Activated CD4-positive, CD25-positive, alpha-beta regulatory T cell treated with anti-CD3 and anti-CD28 coated beads, Interleukin-2, amount 50 U/mL, for 72 hours (primary cell): ENCODE measurements at regions not wholly inside any gene's neighbourhood (a gene's known extent, or its start where the extent isn't known, plus 50 kb on each side); places are given as distances from the start of the nearest gene placed in this dataset.

Experiments used
- DNase-seq: peaks from one replicate; pipeline ENCODE4 v3.0.0; 2021

DNA sequence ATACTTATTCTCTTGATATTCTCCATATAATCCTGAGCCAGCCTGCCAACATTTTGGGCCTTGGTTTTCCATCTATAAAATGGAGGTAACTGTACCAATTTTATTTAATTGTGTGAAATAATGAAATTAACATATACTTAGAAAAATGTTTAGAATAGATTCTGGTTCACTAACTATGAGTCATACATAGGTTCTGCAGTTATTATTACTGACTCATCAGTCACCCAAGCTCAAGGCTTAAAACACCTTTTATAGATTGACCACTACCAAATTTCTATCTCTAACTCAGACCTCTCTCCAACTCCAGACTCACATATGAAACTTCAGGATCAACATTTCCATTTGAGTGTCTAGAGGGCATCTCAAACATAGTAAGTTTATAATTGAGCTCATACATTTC, 1277.2 kb upstream of the GJE1 start:
- DNase-seq, result no peak

DNA sequence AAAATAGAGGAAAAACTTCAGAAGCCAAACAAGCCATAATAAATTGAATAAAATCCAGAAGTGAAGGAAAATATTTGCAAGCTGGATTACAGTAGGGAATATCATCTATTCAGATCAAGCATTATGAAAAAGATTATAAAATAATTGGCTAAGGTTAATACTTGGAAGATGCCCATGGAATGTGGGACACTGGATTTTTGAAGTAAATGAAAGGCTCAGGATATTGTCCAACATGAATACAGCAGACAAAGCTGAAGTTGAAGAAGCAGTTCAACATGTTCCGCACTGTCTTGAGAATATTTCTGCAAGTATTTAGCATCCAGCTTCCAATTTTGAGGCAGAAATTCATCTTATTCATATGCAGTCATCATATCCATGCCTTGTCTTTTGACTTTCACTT, 1278.4 kb upstream of the GJE1 start:
- DNase-seq, result no peak

DNA sequence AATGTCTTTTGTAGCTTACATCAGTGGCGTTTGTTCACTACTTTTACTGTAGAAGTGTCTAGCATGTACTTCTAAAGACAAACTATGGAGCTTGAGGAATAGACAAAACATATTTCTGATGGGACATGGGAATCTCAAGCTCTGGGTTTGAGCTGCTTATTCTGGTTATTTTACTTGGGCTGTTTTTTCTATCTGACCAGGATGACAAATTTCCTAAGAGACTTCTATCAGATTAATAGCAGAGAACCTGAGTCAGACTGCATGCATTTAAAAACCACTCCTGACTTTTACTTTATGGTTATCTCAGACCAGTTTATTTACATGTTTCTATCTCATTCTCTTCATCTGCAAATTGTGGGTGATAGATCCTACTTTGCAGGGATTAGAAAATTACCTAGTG, 1282.3 kb upstream of the GJE1 start:
- no peak for DNase-seq

DNA sequence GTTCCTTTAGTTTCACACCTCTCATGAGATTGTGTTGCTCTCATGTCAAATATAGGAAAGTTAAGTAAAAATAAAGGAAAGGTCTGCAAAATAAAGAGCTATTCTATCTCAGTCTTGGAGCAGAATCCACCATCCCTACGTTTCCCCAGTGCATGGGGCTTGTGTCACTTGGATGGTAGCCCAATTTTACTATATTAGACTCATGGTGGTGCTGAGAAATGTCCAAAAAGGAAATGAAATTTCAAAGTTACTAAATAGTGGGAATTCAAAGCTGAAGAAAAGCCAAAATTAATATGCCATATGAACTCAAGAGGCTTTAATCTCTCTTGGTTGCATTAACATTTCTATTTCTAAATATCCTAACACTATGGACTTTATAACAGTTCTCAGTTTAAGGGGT, 1283.3 kb upstream of the GJE1 start:
- DNase-seq, result no peak

DNA sequence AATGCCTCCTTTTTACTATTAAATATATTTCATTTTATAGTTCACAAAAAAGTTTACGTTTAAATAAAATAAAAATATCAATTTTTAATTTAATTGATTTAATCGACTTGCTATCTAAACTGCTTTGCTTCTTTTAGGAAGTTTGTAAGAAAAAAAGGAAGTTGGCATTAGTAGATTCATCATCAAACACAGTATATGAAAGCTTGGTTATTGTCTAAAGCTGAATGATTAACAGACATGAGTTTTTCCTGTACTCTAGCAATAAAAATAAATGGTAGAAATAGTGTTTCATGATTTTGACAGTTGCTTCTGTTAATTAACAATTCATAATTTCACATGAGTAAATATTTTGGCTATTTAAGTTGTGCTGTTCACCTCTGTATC, 1285.5 kb upstream of the GJE1 start:
- DNase-seq, result no peak

DNA sequence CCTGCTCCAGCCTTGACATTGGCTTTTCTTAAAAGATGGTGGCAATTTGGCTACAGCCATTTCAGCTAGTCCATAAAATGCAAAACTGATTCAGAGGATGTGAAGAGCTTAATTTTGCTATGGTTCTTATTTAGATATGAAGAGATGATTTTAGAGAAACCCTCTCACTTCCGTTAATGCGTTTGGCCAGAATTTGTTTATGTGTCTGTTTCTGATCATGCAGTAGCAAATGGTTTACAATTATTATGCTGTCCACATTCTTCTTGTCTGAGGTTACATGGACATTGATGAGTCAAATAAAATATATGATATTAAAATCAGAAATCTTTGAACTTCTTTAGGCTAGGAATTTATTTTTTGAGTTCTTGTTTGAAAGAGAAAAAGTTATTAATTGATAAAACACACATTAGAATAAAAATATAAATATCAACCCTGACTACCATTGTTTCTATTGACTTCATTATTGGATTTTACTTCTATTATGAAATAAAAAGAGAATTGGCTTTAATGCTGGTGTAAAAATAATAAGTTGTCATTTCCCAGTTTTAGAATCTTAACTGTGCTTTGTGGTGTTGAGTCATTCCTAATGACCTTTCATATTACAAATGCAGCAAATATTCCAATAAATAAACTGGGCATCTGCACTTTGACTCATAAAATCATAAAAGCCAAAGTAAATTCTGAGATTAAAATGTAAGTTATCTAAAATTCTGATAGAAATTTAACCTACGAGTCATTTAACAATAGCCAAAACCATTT, 1286.0 kb upstream of the GJE1 start:
- DNase-seq, result no peak

DNA sequence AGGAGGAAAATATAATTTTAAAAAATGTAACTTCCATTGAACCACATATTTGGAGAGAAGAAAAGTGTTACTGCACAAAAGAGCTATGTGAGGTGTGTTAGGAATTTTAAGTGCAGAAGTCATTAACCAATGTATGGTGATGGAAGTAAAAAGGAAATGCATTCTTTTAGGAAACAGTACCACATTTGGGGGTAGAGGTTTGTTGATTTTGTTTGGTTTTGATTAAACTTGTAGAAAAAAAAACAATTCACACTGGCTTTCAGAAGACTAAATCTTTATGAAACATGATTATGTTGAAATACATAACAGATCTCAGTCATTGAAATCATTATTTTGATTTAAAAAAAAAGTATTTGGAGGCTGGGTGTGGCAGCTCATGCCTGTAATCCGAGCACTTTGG, 1287.0 kb upstream of the GJE1 start:
- no peak for DNase-seq

DNA sequence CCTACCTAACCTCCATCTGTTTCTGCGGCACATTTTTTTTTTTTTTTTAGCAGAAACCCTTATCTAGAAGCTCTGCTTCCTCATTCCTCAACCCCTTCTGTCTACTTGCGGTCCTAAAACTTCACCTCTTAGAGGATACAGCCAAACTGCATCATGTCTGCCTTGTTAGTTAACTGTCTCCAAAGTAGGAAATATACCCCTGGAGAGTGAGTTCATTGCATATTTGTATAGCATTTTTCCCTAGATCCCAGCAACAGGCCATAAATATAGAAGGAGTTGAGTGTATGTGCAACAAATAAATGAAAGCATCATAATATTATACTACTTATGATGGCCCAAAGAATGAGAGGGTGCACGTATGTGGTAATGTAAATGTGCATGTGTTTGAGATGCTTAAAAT, 1288.6 kb upstream of the GJE1 start:
- no peak for DNase-seq

DNA sequence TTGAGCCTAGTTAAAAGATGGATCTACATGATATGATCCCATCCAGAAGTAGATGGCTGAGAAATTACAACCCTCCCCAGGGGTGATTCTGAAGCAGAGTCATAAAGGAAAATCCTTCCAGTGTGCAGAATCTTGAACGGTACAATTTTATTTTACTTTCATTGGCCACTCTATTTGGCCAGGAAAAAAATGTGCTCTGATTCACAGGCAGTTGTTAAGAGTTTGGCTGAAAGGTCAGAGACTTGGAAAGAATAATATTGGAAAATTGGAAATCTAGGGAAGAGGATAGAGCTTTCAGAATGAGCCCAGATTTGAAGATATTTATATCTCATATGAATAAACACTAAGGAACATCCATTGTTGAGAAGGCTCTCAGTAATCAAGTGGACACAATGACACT, 1299.3 kb upstream of the GJE1 start:
- DNase-seq, result no peak

DNA sequence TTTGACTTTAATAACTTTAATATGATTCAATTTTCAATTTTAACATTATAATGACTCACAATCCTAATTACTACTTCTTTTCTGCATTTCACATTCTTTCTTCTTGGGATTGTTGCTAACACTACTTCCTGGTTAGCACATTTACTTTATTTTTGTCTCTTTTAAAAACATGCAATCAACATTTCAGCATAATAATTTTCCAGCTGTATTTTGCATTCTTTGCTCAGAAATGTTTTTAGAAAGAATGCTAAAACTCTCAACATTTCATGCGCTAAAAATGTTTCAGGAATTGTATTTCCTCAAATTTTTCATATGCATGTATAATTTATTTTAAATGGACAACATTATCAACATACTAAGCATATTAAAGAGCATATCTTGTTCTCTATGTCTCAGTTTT, 1302.1 kb upstream of the GJE1 start:
- no peak for DNase-seq

DNA sequence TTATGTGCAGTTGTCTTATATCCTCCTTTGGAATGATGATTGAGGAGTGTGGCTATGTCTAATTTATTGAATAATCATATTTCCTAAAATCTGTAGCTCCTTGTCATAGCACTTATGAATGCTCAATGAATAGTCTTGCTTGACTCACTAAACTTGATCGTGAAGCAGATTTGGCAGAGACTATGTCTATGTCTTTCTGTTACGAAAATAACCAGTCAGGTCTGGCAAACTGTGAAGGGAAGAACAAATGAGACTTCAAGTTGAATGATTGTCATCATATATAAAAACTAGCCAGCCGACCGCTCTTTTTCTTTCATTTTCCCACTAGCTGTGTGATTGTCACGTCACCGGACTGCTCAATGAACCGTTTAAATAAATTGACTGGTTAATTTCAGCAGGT, 1303.9 kb upstream of the GJE1 start:
- no peak for DNase-seq

DNA sequence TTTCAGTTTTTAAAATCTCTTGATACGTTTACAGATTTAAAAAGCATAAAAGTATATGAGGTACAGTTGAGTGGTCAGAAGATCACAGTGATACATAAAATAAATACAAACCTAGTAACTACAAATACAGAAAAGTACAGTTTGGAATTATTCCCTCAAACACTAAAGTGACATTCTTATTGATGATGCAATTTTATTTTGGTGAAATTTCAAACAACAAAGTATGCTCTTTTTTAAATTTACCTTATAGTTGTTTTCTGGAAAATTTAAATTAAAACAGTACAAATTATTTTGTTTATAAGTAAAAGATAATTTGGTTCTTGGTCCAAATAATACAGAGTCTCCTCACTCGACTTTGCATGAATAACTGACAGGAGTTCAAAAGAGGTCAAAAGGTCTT, 1305.1 kb upstream of the GJE1 start:
- no peak for DNase-seq

DNA sequence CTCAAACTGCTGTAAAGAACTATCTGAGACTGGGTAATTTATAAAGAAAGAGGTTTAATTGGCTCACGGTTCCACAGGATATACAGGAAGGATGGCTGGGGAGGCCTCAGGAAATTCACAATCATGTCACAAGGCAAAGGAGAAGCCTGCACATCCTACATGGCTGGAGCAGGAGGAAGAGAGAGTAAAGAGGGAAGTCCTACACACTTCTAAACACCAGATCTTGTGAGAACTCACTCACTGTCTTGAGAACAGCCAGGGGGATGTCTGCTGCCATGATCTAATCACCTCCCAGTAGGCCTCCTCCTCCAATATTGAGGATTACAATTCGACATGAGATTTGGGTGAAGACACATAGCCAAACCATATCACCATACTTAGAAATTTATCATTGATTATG, 1307.0 kb upstream of the GJE1 start:
- DNase-seq, result no peak

DNA sequence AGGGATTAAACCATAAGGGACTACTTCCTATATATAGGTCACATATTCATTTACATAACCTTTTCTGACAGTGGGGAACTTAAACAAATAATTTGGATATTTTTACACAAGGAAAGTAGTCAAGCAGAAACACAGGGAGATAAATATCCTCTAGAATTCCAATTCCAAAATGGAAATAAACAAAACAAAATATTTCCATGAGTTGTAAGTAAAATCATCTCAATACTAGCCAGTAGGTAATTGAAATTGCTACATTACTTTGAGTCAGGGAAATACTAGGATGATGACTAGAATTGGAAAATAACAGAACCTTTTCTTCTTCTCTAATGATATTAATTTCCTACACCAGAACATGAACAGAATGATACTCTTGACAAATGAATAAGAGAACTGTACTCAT, 1308.1 kb upstream of the GJE1 start:
- DNase-seq, result no peak

DNA sequence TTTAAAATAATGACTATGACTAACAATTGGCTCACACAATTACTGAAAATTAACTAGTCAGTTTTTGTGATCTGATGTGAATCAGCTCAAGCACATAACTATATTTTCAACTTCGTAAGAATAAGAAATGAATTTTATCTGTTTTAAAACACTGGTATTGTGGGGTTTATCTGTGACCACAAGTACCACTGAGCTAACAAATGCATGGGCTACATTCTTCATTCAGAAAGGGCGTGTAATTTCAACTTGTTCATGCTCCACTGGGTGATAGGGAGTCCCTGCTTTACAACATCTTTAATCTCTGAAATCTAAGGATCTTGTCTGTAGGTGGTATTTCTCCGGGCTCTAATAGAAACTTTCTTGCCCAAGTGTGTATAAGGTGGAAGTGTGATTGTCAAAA, 1311.5 kb upstream of the GJE1 start:
- DNase-seq, result no peak

DNA sequence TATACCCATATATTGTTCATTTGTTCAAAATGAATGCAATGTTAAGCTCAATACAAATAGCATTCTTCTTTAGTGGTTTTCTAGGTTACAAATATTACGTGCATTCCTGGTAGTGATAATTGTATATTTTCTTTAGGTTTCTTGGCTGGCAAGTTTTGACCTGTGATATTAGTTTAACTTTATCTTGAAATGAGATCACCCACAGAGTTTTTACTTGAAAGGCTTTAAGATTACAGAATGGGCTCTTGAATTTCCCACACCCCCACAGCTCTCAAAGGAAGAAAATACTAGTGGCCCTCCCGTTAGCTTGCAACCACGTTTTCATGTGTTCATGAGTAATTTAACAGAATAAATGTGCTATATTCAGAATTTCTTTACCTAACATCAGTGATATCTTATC, 1315.5 kb upstream of the GJE1 start:
- no peak for DNase-seq

DNA sequence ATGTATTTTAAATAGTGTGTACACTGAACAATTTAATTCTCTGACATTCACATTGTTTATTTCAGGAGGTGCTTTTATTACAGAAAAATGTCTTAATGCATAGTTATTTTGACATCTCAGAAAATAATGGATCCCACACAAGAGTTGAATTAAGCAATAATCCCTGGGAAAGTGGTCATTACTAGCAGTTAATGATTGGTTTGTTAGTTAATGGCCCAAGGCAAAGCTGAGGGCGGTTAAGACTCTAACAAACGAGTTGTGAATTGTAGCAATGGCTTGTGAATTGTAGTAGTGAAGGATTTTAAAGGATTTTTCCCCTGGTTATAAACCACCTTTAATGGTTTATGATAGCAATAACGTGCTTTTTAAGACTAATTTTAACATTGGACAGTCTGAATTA, 1316.0 kb upstream of the GJE1 start:
- DNase-seq, result no peak

DNA sequence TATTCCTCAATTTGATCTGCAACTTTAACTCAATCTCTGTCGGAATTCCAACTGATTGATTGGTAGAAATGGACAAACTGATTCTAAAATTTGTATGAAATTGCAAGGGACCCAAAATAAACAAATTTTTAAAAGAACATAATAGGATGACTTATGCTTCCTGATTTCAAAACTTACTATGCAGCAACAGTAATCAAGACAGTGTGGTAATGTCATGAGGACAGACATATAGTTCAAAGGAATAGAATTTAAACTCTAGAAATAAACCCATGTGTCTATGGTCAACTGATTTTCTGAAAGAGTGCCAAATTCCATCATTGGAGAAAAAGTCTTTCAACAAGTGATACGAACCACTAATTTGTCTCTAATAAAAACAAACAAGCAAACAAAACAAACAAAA, 1320.1 kb upstream of the GJE1 start:
- no peak for DNase-seq

DNA sequence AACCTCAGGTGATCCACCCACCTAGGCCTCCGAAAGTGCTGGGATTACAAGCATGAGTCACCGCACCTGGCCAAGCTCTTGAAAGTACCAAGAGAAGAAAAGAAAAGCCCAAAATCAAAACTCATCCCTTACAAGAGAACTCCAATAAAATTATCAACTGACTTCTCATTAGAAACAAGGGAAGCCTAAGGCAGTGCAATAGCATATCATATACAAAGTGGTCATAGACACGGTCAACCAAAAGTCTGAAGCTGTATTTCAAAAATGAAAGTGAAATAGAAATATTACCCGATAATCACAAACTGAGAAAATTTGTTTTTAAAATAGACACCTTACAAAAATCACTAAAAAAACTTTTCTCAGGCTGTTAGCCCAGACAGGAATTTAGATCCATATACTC, 1321.1 kb upstream of the GJE1 start:
- DNase-seq, result no peak

DNA sequence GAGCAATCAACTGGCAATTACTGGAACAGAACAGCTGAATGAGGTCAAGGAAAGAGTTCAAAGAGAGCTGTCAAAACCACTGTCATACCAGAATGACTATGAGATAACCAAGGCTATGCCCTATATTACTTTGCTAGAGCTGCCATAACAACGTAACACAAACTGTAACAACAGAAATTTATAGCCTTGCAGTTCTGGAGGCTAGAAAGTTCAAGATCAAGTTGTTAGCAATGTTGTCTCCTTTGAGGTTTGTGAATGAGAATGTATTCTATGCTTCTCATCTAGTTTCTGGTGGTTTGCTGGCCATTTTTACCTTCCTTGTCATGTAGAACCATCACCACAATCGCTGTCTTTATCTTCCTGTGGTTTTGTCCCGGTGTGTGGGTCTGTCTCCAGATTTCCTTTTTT, 1323.0 kb upstream of the GJE1 start:
- DNase-seq, result no peak

DNA sequence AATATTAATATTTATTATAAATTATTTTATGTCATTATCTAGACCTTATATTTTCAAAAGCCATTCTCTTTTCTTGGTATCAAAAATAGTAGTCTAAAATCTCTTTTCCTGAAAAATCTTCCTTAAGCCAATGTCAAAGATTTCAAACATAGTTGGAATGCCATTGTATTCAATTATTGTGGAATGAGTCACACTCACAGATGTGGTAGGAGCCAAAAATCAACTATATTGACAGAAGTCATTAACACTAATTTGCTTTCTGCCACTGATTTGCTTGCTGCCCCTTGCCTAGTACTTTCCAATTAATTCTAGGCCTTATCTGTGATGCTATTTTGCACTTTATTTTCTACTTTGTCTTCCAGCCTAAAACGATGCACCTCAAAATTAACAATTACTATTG, 1326.3 kb upstream of the GJE1 start:
- DNase-seq, result no peak

DNA sequence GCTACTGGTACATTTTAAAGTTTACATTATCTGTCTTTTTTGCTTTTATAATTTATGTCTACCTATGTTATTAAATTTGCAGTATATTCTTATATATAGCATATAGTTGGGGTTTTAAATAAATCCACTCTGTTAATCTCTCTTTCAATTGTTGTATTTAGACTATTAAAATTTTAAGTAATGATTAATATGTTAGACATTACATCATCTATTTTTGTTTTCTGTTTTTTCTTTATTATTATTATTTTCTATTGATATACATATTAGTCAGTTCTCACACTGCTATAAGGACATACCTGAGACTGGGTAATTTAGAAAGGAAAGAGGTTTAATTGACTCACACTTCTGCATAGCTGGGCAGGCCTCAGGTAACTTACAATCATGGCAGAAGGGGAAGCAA, 1338.2 kb upstream of the GJE1 start:
- DNase-seq, result no peak

DNA sequence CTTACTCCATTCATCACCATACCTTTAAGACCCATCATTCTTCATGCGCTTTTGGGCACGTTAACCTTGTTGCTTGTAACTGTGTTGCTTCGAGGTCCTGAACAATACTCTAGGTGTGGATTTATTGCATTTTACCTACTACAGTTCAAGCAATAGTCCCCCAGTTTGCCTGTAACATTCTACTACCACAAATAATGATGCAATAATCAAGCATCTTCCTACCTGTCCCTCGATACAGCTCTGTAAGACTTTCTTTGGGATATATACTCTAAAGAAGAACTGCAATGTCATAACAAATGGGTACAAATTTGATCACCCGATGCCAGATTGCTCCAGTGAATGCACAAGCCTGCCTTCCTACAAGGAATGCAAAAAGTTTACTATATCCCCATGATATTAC, 1342.6 kb upstream of the GJE1 start:
- no peak for DNase-seq

DNA sequence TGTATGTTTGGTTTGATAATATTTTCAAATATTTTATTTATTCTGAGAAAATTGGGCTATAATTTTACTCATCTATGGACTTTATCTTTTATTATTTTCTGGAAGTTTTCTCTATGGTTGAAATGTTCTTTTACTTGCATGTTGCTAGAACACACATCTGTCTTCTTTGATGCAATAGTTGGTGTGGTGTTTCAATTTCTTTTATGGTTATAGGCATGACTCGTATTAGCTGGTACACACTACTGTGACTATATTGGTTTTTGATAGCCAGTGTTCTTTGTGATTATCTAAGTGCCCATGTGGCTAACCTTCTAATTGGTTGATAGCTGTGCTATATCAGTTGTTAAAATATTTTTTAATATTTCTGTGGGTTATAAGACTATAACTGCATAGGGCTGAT, 1343.3 kb upstream of the GJE1 start:
- no peak for DNase-seq

DNA sequence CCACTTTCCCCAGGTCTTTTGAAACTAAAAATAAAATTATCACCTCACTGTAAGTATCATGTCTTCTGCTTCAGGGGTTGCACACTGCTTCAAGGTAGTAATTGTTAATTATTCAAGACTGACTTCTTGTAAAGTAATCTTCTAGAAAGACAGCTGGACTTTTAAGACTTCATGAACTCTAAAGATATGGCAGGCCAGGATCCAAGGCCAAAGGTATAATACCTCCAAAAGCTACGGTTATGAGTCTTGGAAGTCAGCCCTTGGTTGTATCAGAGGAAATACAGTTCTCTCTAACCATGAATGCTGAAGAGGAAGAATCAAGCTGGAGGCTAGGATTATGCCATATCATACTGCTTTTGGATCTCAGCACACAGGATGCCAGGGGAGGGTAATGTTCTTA, 1346.8 kb upstream of the GJE1 start:
- no peak for DNase-seq

DNA sequence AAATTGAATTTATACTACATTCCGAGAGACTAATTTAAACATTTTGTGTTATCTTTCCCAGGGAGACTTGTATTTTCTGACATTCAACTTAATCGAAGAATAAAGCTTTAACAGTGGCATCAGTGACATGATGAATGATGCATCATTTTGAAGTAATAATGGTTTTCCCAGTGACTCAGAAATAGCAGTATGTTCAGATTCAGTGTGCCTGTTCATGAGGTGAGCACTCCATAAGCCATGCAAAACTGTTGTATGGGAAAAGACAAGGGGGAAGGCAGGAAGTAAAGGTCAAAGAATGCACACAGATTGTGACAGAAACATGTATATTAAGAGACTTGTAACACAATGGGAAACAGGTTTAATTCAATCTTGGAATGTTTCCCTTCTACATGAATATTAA, 1348.2 kb upstream of the GJE1 start:
- DNase-seq, result no peak
